Endometrium (tissue), 2 donors: ENCODE measurements at regions not wholly inside any gene's neighbourhood (a gene's known extent, or its start where the extent isn't known, plus 50 kb on each side); places are given as distances from the start of the nearest gene placed in this dataset.

Source experiments
- FAIRE-seq: peaks from 2 replicates; lab custom pipeline; 2012; peaks lifted over from hg19 to GRCh38; lab: Jason Lieb, UNC
- donor health status: control.
- donor health status: control.

DNA sequence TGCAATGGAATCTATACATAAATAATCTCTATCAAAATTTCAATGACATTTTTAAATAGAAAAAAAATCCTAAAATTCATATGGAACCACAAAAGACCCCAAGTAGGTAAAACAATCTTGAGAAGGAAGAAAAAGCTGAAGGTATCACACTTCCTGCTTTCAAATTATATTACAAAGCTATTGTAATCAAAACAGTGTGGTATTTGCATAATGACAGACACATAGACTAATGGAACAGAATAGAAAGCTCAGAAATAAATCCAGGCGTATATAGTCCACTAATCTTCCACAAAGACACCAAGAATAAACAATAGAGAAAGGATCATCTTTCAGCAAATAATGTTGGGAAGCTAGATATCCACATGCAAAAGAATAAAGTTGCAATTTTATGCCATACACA lies 699.8 kb upstream of the ID2 start:
- FAIRE-seq = no peak

- no peak for FAIRE-seq
Observed at GRCh38 chr2:7983451-7983850, 698.4 kb upstream of the ID2 start.

GRCh38 chr2:7983912-7984311 lies 697.9 kb upstream of the ID2 start:
- no peak for FAIRE-seq

DNA sequence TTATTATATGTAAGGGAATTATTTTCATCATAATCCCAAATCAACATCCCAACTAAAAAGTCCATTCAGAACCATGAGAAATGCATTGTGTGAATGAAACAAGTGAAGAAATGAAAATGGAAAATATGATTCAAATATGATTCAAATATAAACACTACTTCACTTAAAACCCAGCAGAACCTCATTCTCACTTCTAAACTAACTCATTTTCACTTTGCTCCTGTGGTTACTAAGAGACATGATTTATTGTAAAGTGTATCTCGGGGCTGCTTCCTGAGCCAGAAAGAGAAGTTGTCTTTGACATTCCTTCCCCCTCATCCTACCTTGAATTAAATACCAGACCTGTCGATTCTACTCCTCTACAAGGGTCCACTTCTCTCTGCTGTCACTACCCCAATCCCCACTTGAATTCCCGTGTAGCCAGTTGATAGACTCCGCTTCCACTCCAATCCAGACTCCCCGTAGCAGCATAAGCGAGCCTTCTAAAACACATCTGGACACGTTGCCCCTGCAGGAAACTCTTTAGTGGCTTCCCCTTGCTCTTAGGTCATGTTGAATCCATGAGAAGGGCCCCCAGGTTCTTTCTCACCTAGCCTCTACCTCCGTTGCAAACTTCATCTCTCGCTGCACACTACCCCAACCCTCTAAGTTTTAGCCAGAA lies 697.0 kb upstream of the ID2 start:
- FAIRE-seq = no peak

GRCh38 chr2:7986431-7986830 lies 695.4 kb upstream of the ID2 start:
- FAIRE-seq = no peak

GRCh38 chr2:7987992-7988391 lies 693.9 kb upstream of the ID2 start:
- FAIRE-seq = no peak

DNA sequence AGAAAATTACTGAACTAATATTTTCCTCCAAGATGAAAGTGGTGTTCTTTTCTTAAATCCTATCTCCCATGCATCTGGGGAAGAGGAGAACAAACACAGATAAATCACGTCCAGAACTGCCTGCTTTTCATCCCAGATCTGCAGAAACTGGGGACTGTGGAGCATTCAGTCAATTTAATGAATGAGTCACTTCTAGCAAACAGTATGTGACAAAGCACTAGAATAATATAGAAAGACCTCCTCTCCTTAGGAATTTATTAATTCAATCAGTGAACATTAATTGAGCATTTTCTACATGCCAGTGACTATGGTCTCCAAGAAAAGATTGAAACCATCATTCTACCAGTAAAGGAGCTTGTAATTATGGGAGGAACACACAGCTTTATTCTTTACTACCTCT lies 693.4 kb upstream of the ID2 start:
- no peak for FAIRE-seq

GRCh38 chr2:7989823-7990222 lies 692.0 kb upstream of the ID2 start:
- no peak for FAIRE-seq

- no peak for FAIRE-seq
Observed at GRCh38 chr2:7992612-7993602, 688.9 kb upstream of the ID2 start.

- FAIRE-seq = no peak
Observed at GRCh38 chr2:7994397-7994951, 687.4 kb upstream of the ID2 start.

- no peak for FAIRE-seq
Observed at GRCh38 chr2:7997279-7997678, 684.6 kb upstream of the ID2 start.

GRCh38 chr2:7999683-8000476 lies 682.0 kb upstream of the ID2 start:
- FAIRE-seq = no peak

- no peak for FAIRE-seq
Observed at GRCh38 chr2:8000870-8001269, 681.0 kb upstream of the ID2 start.

DNA sequence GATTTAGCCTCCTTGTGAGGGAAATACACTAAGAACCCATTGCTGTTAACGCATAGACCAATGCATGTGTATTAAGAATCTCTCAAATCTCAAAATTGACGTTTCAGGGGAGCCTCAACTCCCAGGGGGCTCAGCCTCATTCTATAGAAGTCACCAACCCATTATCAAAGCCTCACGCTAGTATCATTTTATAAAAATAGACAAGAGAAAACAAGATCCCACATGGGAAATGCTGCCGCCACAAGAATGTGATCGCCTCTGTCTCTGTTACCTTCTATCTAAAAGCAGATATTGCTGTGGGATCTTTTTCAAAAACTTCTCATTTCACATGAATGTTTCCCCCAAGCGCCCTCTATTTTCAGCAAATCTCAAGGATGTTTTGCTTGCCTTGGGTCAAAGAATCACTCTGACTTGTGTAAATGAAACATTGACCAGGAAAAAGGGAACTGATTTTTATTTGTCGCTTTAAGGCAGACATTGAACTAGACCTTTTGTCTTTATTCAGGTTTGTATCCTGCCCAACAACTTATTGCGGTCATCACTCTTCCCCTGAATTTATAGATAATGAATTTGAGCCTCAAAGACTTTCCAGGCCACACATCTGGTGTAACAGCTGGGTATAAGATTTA lies 679.0 kb upstream of the ID2 start:
- no peak for FAIRE-seq

GRCh38 chr2:8003462-8004075 lies 678.3 kb upstream of the ID2 start:
- no peak for FAIRE-seq

DNA sequence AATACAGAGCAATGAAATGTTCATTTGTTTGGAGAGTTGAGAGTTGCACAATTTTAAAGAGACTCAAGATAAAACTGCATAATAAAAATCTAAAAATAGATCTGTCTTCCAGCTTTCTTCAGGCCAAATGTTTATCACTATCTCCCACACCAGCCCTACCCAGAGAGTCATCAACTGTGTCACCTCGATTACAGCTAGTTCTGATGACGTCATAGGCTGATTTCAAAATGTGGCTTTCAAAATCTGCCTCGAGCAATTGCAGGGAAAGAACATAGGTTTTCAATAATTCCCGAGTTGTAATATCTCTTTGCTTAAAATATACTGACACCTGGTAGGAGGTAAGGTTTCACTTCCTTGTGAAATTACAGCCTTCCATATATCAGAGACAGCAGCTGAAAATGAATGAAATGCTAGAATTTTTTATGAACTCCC lies 677.6 kb upstream of the ID2 start:
- FAIRE-seq = peak; percentile 76

DNA sequence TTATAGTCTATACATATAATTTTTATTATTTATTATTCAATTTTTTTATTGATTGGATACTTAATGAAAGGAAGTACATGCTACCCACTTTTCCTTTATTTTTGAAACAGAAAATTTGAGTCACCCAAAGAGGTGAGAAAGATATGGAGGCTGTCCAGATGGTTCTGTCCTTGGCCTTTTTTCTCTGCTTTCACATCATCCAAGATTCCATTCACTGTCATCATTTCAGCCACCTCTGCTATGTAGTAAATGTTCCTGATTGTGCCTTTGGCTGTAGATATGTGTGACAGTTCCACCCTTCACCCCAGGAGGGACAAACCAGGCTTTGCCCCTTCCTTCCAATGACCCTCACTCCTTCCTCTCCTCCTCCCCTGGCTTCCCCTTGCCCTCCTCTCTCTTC lies 675.7 kb upstream of the ID2 start:
- FAIRE-seq = no peak

- no peak for FAIRE-seq
Observed at GRCh38 chr2:8006626-8007025, 675.2 kb upstream of the ID2 start.

DNA sequence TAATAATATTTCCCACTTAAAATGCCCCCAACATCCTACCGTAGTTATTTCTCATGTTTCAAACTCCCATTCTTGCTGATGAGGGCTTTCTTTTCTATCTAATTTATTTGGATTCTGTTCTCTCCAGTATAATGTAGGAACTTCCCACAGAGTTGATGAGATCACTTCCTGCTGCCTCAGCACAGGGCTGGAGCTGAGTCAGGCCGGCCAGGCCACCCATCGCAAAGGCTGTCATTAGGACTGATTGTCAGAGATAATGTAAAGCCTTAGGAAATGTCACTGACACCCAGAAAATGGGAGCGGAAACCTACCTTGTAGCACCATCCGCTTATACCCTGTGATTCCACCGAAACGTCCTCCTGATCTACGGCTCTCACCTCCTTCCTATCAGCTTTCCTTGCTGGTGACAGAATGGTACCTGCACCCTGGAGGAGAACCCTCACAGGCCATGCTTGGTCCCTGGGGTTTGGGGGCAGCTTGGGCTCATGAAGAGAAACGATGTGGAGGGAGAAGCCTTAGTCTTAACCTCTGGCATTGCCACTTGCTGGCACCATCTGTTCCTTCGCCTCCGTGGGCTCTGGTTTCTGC lies 672.8 kb upstream of the ID2 start:
- FAIRE-seq = no peak

DNA sequence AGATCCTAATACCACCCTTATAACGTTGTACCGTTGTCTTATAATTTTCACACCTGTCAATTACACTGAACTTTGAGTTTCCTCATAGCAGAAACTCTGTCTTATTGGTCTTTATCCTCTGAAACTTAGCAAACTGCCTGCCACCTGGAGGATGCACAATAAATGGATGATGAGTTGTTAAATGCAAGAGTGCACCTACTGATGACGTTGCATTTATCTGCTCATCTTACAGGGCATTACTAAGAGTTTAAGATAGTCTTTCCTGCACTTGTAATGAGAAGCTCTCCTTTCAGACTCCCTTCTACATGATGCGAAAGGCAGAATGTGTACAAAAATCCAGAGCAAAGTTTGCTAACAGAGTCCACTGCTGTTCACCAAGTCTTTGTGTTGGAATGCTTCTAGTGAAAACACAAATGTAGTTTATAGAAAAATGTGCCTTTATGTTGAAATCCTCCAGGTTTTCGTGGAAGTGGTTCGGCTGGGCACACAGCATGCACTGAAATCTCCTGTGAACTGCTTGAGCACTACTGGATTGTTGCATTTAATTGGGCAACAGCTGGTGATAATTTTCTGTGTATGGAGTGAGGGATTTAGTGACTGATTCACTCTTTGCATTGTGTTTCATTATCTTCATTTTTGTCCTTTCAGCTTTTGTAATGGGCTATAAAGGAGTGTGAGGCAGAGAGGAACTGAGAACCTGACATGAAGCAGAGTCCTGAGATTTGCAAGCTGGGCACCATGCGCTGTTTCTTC lies 665.8 kb upstream of the ID2 start:
- FAIRE-seq = no peak
